Stimulated activated CD4-positive, alpha-beta T cell treated with anti-CD3 and anti-CD28 coated beads, Interleukin-1b, Interleukin-23, amount 100 ng/mL, for 24 hours (primary cell): ENCODE measurements at regions not wholly inside any gene's neighbourhood (a gene's known extent, or its start where the extent isn't known, plus 50 kb on each side); places are given as distances from the start of the nearest gene placed in this dataset.

Experiments used
- DNase-seq, 4 experiments: peaks; one replicate each; pipeline ENCODE4 v3.0.0-alpha.2; 2020; ENCODE audit warnings: low read depth in 4 of 4, low spot score in 1 of 4

GRCh38 chr1:194297094-194297493, 1110.7 kb upstream of the B3GALT2 start:
- no peak for DNase-seq

GRCh38 chr1:194296201-194296600, 1109.8 kb upstream of the B3GALT2 start:
- no peak for DNase-seq

GRCh38 chr1:194295685-194296084, 1109.3 kb upstream of the B3GALT2 start:
- no peak for DNase-seq

GRCh38 chr1:194293851-194294405, 1107.5 kb upstream of the B3GALT2 start:
- DNase-seq = no peak

GRCh38 chr1:194292966-194293365, 1106.6 kb upstream of the B3GALT2 start:
- no peak for DNase-seq

GRCh38 chr1:194289569-194290266, 1103.3 kb upstream of the B3GALT2 start:
- DNase-seq = peak in 1 of 4 experiments; percentile 30

- DNase-seq = no peak
Observed at GRCh38 chr1:194288238-194288637, 1101.8 kb upstream of the B3GALT2 start.

- DNase-seq = no peak
Observed at GRCh38 chr1:194281376-194281775, 1095.0 kb upstream of the B3GALT2 start.

- no peak for DNase-seq
Observed at GRCh38 chr1:194280463-194280862, 1094.0 kb upstream of the B3GALT2 start.

- no peak for DNase-seq
Observed at GRCh38 chr1:194279975-194280374, 1093.6 kb upstream of the B3GALT2 start.

GRCh38 chr1:194277927-194278326, 1091.5 kb upstream of the B3GALT2 start:
- no peak for DNase-seq

- no peak for DNase-seq
Observed at GRCh38 chr1:194273660-194274059, 1087.2 kb upstream of the B3GALT2 start.

- no peak for DNase-seq
Observed at GRCh38 chr1:194268839-194269238, 1082.4 kb upstream of the B3GALT2 start.

GRCh38 chr1:194267021-194267420, 1080.6 kb upstream of the B3GALT2 start:
- DNase-seq = no peak

GRCh38 chr1:194256010-194256409, 1069.6 kb upstream of the B3GALT2 start:
- DNase-seq = no peak

GRCh38 chr1:194252199-194252598, 1065.8 kb upstream of the B3GALT2 start:
- no peak for DNase-seq

GRCh38 chr1:194241215-194241614, 1054.8 kb upstream of the B3GALT2 start:
- DNase-seq = no peak

GRCh38 chr1:194233069-194233468, 1046.7 kb upstream of the B3GALT2 start:
- DNase-seq = no peak

- DNase-seq = no peak
Observed at GRCh38 chr1:194230351-194231144, 1044.1 kb upstream of the B3GALT2 start.

- no peak for DNase-seq
Observed at GRCh38 chr1:194228427-194228826, 1042.0 kb upstream of the B3GALT2 start.

- no peak for DNase-seq
Observed at GRCh38 chr1:194227161-194227560, 1040.7 kb upstream of the B3GALT2 start.

GRCh38 chr1:194225821-194226220, 1039.4 kb upstream of the B3GALT2 start:
- DNase-seq = no peak
